ENCODE measurements at regions not wholly inside any gene's neighbourhood (a gene's known extent, or its start where the extent isn't known, plus 50 kb on each side); places are given as distances from the start of the nearest gene placed in this dataset.

DNA sequence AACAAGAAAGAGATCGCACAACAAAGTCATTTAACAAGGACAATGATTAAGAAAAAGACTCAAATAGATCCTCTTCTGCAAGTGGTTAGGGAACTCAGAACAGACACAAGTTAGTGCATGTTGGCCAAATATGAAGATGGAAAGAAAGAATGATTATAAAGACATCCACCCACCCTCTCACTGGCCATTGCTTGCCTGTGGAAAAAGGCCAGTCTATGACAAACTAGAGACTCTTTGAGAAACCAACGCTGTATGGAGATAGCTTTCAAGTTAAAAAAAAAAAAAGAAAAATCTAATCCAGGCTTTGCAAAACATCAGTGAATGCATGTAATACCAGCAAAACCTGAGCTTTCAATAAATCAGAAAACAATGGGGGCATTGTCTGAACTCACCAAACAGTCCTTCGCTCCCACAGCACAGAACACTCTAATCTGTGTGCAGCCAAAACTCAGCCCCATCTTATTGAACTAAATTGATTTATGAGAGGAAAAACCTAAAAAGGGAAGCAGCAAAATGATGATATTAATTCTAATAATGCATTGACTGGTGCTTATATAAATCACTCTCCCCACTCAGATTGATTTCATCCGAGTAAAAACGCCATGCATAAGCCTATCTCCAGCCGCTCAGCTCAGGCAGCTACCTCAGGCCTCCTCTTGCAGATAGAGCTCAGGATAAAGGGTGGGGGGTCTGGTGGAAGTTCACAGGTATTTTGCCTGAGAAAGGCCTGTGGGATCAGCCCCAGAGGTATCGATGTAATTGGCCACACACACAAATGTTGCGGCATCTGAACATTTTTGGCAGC is 547.1 kb downstream of the CCDC171 start:
- no peak for DNase-seq

DNA sequence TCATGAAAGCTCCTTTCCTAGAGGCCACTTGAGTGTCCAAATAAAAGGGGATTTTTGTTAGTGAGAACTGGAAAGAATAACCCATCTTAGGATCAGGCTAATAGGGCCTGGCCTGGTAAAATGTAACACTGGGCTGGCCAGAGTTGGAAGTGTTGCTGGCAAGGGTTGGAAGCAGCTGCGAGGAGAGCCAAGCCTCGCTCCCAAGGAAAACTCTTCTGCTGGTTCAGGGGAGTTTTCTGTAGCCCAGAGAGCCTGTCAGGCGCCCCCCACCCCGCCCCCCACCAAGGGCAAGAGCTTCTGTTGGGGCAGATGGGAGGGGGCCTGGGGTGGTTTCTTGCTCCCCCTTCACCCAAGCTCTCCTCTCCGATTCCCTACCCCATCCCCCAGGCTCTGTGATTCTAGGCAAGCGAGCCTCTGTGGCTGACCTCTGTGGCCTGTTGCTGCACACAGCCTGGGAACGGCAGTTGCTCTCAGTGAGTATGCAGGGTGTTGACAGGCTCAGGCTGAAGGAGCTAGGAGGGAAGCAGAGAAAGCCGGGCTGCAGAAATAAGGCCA is 547.8 kb downstream of the CCDC171 start:
- no peak for DNase-seq

DNA sequence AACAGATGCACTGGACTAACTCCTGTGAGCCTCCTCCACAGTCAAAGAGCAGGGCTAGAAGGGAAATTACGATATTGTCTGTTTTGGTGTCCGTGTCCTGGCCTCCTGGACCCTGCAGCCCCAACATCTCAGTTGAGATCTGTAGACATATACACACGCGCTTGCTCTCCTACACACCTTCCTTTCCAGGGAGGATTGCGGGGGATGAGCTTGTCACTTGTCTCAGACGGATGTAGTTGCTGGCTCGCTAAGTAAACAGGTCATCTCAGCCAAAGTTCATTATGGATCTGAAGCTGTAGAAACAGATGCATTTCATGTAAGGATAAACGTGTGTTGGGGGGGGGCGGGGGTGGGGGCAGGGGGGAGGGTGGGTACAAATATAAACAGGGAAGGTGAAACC is 549.3 kb downstream of the CCDC171 start:
- no peak for DNase-seq

DNA sequence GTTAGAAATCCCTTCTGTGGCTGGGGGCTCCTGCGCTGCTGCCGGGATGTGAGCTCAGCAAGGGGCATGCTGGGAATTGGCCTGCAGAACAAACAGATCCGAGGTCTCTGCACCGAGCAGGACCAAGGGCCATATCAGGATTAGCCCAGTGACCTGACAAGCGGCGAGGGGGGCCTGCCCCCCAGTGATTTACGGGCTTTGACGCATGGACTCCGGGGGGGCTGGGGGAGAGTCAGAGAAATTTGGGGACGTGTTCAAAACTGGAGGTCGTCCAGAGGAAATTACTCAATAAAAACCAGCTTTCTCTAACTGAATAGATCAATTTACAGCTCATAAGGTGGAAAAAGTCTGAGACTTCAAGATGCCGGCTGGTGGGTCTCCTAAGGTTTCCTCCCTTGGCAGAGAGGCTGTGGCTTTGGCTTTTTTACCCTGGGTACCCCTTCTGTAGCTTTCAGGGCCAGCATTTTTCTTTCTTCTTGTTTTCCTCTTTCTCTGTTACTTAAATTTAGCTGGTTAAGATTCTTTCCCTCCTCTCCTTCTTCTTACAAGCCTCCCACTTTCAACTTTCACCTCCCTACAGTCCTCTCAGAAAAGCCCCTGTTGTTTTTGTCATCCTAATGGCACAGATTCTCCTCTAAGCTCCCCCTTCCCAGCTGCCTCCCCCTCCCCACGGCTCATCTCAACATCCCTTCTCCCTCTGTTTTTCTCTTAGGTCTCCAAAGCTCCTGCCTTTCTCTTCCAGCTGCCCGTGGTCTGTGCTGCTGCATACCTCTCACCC is 551.0 kb downstream of the CCDC171 start:
- DNase-seq = no peak

DNA sequence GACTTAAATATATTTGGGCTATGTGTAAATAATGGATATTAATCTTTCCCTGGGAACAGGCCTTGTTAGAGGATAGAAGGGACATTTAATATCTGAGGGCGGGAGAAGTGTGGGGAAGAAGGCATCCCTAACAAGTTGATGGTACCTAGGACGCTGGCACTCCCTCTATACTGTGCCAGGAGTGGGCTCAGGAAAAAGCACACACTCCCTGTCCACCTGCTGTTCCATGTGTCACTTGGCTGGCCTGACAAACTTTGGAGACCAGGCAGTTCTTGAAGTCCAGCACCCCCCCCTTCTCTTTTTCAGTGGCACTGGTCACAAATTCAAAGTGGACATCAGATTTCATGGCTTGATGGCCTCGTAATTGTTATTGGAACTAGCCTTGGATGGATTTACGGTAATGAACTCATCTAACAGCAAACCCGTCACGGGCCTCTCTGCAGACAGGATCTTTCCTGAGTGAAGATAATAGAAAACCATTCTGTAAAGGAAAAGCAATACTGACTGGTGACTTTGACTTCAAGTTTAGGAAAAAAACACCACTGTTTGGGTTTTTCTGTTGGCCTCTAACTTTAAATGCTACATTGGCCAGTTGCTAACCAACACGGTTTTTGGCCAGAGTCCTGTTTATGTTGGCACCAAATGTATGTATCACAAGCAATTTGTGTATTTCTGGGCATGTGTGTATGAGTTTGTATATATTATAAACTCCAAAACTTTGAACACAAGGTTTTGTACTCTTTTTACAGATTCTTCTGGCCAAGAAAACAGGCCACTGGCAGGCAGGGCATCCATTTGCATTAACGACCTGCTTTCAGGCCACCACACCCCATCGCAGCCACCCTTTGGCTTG is 552.6 kb downstream of the CCDC171 start:
- no peak for DNase-seq

DNA sequence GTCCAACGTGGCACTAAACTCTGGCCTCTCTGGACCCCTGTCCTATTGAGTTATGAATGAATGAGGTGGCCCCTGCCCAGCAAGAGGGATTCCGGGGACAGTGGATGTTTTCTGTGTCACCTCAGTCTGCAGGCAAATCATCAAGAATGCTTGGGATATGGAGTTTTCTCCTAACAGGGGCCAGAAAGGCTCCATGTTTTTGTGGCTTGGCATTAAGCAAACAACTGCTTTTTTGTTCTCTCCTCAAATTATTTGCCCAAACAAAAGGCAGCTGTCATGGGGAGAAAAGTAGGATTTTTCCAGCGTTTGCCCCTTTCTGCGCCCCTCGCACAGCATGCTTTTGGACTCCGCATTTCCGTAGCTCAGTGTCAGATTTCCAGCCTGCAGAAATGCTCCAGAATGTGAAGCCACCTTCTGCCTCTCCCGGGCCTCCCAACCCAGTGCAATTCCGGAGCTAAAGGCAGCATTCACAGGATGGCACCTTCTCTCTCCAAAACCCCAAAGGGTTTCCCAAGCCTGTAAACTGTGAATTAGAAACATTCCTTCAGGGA is 553.3 kb downstream of the CCDC171 start:
- DNase-seq = no peak

DNA sequence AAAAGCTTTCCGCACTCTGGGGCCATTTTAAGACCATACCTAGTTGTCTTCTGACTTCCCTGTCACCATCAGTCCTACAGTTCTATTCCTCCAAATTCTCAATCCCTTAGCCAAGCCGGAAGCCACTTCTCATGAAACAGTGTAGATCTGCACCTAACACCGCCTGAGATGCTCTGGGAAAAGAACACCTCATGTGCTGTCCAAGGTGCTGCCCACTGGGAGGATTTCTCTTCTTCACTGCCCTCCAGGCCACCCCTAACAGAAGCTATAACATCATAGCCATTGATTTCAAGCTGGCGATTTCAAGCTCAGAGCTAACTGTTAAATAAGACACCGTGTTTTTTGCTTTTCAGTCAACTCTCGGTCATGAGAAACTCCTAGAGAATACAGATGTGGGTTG is 559.3 kb downstream of the CCDC171 start:
- DNase-seq = no peak

DNA sequence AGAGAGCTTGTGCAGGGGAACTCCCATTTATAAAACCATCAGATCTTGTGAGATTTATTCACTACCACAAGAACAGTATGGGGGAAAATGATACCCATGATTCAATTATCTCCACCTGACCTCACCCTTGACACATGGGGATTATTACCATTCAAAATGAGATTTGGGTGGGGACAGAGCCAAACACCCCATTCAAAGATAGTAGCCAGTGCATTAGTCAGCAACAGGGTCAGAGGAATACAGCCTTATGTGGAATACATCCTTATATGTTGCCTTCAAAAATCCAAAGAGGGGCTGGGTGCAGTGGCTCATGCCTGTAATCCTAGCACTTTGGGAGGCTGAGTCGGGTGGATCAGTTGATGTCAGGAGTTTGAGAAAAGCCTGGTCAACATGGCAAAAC is 563.2 kb downstream of the CCDC171 start:
- DNase-seq = no peak

DNA sequence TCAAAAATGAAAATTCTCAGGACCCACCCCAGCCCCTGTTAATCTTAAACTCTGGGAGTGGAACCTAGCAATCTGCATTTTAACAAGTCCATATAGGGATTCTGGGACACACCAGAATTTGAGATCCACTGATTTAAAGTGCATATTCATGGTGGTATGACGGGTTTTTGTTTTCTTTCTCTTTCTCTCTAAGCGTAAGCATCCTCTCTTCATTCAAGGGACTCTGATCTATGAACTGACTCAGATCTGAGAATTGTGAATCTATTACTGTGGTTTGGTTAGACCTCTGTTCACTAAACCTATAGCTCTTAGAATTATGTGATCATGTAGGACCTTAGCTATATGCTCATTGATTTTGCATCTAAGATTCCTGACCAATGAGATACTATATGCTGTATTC is 565.2 kb downstream of the CCDC171 start:
- DNase-seq = no peak

DNA sequence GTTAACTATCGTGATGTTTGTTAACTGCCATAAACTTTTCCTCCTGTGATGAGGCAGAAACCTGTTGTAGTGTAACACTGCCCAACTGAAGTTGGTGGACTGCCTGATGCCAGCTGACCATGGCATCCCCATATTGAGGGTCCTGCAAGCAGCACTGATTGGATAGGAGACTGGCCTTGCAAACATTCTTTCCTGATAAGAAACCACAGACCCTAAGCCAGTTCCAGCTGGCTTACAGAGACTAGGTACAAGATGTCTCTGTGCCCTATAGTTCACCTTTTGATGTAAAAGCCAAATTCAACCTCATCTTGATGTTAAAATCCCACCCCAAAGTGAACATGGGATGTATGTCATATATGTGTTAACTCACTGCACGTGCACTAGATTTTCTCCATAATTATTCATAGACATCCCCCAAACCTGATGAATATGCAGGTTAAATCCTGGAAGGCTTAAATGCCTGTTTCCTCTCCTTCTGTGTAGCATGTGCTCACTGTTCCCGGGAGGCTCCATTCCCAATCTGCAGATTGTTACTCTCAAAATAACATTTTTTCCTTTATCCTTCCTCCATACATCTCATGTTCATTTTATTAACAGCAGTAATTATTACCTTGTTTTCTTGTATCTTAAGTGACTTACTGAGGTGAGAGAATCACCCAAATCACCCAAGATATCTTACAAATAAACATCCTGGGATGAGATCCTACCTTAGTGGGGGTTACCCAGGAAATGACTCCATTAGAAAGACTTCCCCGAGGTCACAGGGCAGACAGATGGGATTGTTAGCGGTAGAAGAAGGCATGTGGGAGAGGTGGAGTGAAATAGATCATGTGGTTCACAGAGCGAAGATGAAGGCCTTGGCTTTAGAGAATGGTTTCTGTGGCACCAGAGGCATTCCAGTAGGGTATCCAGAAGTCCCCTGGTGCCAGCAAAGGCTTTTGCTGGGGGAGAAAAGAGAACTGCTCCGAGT is 566.7 kb downstream of the CCDC171 start:
- DNase-seq = no peak

DNA sequence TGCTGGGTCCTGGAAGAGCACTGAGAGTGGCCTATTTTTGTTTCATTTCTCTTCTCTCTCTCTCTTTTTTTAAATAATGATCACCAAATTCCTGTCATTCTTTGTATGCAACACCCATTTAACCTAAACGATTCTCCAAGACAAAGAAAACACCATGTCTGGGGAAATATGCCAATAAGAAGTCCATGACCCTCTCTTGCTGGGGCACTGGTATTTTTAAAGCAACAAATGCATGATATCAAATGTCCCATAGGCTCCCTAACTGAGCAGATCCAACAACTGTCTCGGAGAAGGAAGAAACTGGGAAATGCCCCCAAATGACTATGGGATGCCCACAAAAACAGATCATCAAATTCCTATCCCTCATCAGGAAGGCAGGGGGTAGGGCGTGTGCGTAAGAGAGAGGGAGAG is 567.4 kb downstream of the CCDC171 start:
- no peak for DNase-seq

DNA sequence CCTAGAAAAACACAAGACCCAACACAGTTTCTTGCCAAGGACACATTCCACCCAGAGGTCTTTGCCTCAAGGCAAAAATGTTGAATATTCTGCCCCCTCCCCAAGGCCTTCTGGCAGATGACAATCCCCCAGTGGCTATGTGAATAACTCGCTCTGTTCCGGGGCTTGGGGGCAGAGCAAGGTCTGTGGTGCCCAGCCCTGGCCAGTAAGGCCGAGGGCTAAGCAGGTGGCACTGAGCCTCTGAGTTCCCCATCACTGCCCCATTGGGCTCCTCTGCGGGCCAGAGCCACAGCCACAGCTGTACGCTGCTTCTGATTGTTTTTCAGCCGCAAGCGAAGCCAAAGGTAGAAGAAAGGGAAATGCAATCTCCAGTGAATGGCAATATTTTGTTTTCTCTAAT is 567.9 kb downstream of the CCDC171 start:
- DNase-seq = no peak

DNA sequence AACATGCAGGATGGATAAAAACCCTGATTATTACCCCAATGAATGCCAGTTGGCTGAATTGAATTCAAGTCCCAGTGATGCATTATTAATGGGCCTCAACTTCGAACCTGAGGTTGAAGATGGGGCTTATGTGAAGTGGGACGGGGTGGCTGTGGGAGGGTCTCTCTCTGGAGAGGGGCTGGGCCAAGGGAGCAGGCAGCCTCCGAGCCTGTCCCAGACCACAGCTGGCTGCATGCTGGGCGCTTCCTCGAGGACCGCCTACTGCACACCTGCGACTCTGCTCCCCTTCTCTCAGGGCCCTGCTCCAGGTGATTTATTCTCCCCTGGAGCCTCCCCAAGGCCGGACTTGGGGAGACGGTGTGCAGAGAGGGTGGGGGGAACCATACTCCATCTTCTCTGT is 568.3 kb downstream of the CCDC171 start:
- DNase-seq = no peak

DNA sequence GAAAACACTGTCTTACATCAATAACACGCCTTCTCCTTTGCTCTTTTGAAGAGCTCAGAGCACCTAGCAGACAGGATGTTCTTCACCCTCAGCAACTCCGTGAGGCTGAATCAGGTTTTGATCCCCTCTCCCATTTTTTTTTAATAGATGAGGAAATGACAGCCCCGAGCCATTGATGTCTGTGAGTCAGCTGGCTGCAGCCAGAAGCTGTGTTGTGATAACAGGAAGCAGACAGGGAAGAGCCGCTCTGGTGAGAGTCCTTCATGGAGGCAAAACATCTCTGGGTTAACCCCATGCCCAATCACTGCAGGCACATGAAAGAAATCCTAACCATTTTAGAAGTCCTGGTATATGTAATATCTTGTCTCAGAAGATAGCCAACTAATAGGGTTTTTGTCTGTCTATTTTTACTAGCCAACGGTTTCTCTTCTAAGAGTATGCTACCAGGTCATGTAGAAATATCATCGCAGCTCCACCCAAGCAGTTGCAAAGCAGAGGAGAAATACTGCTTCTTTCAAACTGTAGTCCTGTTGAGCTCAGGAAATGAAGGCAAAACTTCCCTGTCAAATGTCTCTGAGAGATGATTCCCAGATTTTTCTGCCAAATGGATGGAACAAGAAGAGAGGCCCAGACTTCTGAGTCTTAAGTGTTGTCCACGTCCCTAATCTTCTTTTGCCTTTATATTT is 568.9 kb downstream of the CCDC171 start:
- no peak for DNase-seq

DNA sequence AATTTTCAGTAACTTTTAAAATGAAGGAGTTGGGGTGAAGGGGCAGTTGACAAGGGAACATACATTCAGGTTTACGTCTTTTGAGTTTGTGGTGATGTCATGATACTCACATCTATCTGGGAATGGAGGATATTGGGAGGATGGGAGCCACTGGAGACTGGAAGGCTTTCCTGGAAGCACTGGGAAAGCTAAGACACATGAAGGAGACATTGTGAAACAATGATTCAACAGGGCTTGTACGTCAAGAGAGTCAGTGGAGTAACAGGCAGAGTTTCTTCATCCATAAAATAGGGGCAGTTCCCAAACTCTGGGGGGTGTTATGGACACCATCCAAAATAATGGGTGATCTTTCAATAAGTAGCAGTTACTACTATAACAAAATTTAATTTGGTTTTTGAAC is 572.8 kb downstream of the CCDC171 start:
- DNase-seq = no peak

DNA sequence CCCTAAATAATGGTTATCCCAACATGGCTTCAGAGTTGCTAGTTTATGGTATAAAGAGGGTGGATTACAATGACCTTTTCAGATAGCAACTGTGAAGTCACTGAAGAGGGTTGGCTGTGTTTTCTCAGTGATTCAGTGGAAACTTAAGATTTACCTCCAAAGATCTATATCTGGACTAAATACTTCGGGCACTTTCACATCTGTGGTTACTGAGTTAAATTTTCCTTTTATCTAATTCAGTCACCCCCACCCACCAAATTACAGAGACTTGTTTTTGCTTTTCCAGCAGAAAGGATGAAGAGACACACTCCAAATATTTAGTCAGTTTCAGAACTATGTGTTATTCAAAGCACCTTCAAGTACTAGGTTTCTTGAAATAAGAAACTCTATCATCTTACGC is 573.2 kb downstream of the CCDC171 start:
- DNase-seq = no peak

DNA sequence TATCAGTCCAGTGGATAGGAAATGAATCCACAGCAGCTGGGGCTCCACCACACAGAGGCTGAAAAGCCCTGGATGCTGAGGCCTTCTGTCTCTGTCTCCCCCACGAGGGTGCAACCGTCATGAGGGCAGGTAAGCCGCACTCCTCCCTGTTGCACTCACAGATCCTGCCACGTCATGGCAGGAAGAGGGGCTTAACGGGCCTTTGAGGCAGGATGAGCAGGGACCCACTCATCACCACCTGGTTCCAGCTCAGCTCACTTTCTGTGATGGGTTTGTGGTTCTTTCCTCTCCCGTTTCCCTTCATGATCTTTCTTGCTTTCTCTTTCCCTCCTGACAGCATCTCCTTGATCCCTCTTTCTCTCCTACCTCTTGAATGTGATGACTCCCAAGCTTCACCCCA is 575.2 kb downstream of the CCDC171 start:
- DNase-seq = no peak

DNA sequence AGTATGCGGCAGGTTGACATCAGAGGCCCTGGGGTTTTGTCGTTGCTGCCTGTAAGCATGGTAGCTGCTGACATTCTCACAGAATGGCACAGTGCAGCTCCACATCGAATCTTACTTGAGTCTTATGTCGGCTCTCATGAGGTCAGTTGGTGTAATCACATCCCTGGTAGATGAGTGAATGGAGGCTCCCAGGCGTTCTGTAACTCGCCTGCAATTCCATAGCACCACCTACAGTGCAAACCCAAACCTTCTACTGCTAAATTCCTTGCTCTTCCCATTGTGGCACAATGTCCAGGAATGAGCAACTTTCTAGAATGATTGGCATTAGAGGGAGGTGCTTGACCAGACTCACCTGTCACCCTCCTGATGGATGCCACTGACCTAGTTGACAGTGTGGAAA is 578.4 kb downstream of the CCDC171 start:
- DNase-seq = no peak

DNA sequence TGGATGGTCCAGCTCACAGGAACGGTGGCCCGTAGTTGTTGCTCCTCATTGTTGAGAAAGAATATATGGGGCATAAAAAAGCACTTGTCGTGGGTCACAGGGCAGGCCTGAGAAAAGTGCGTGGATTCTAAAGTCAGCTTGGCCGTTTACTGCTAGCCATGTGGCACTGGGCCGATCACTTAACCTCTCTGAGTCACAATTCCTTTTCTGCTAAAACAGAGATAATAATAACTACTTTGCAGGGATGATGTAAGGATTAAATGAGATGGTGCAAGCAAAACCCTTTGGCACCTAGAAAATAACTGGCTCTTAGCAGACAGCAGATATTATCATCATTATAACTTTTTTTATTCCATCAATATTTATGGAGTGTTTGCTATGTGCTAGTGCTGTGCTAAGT is 579.7 kb downstream of the CCDC171 start:
- DNase-seq = no peak

DNA sequence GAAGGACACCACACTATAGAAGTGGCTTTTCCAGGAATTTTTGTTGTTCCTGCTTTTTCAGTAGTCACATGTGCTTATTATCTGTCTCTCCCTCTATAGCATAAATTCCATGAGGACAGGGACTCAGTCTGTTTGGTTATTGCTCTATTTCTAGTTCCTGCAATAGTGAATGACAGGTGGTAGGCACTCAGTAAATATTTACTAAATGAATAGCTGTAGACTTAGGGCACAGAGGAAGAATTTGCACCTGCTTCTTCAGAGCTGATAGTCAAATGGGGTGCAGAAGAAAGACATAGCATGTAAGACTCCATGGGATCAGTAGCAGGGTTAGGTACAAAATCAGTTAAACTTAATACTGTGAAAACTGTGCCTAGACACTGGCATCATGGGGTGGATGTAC is 580.2 kb downstream of the CCDC171 start:
- DNase-seq = no peak

Measured in inflammatory macrophage (primary cell).